Islet precursor cell (in vitro differentiated cells): ENCODE measurements at regions not wholly inside any gene's neighbourhood (a gene's known extent, or its start where the extent isn't known, plus 50 kb on each side); places are given as distances from the start of the nearest gene placed in this dataset.
"Not testable (repeated sequence)": the region's sequence is repeated elsewhere in the genome, so short reads cannot be mapped to it uniquely, and the experiment has no call there.

Source experiments
- DNase-seq: peaks from one replicate; pipeline ENCODE4 v3.0.0-alpha.2; 2018

- not testable (repeated sequence) for DNase-seq
Measured at GRCh38 chr6:51159260-51159659, 340.6 kb downstream of the TFAP2B start.

- no peak for DNase-seq
Measured at GRCh38 chr6:51161752-51162151, 343.1 kb downstream of the TFAP2B start.

- no peak for DNase-seq
Measured at GRCh38 chr6:51163843-51164529, 345.3 kb downstream of the TFAP2B start.

GRCh38 chr6:51166914-51167313 is 348.2 kb downstream of the TFAP2B start:
- no peak for DNase-seq

GRCh38 chr6:51167468-51167867 is 348.8 kb downstream of the TFAP2B start:
- no peak for DNase-seq

GRCh38 chr6:51182827-51183226 is 364.2 kb downstream of the TFAP2B start:
- DNase-seq: no peak

- no peak for DNase-seq
Measured at GRCh38 chr6:51184046-51184445, 365.4 kb downstream of the TFAP2B start.

GRCh38 chr6:51193163-51193562 is 374.5 kb downstream of the TFAP2B start:
- not testable (repeated sequence) for DNase-seq

GRCh38 chr6:51199105-51199552 is 380.5 kb downstream of the TFAP2B start:
- no peak for DNase-seq

- DNase-seq: no peak
Measured at GRCh38 chr6:51199733-51200260, 381.1 kb downstream of the TFAP2B start.

GRCh38 chr6:51200676-51201075 is 382.0 kb downstream of the TFAP2B start:
- DNase-seq: no peak

- not testable (repeated sequence) for DNase-seq
Measured at GRCh38 chr6:51202653-51203052, 384.0 kb downstream of the TFAP2B start.

GRCh38 chr6:51203504-51203903 is 384.8 kb downstream of the TFAP2B start:
- no peak for DNase-seq

GRCh38 chr6:51206686-51207085 is 388.0 kb downstream of the TFAP2B start:
- DNase-seq: not testable (repeated sequence)

- no peak for DNase-seq
Measured at GRCh38 chr6:51209651-51210050, 391.0 kb downstream of the TFAP2B start.

GRCh38 chr6:51213811-51214210 is 395.1 kb downstream of the TFAP2B start:
- peak; percentile 61 for DNase-seq

GRCh38 chr6:51214442-51214841 is 395.8 kb downstream of the TFAP2B start:
- DNase-seq: no peak

- no peak for DNase-seq
Measured at GRCh38 chr6:51218181-51218580, 399.5 kb downstream of the TFAP2B start.

- not testable (repeated sequence) for DNase-seq
Measured at GRCh38 chr6:51224580-51225240, 406.0 kb downstream of the TFAP2B start.

- no peak for DNase-seq
Measured at GRCh38 chr6:51241376-51241775, 422.7 kb downstream of the TFAP2B start.

- DNase-seq: no peak
Measured at GRCh38 chr6:51249798-51250197, 431.1 kb downstream of the TFAP2B start.

GRCh38 chr6:51250317-51250716 is 431.6 kb downstream of the TFAP2B start:
- no peak for DNase-seq

GRCh38 chr6:51257938-51258337 is 439.3 kb downstream of the TFAP2B start:
- no peak for DNase-seq

- peak; percentile 80 for DNase-seq
Measured at GRCh38 chr6:51260003-51260402, 441.3 kb downstream of the TFAP2B start.
